ENCODE measurements at regions not wholly inside any gene's neighbourhood (a gene's known extent, or its start where the extent isn't known, plus 50 kb on each side); places are given as distances from the start of the nearest gene placed in this dataset.

DNA sequence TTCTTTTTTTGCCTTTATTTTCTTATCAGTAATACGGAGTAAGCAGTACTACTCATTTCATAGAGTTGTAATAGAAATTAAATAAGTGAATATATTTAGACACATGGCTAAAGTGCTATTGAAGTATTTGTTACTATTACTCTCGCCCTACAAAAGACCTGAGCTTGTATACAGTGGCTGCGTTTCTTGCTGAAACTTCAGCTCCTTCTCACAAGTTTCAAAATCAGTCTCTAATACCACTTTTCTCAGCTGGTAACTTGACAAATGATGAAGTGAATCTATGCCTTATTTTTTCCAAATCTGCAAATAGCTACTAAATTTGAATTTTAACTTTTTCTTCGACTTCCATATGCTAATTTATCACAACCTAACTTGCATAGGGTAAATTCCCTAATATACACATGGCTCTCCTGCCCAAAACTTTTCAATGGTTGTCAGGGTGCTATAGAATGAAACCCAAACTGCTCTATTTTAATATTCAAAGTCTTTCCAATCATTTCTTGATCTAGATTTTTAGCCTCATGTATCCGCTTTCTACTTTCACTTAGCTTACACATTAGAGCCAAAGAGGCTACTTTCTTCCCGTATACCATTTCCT lies 347.8 kb upstream of the GULP1 start:
- FAIRE-seq: no peak

GRCh38 chr2:187949859-187950258 lies 341.8 kb upstream of the GULP1 start:
- FAIRE-seq: no peak

- no peak for FAIRE-seq
These were observed 340.0 kb upstream of the GULP1 start for GRCh38 chr2:187951470-187952218.

DNA sequence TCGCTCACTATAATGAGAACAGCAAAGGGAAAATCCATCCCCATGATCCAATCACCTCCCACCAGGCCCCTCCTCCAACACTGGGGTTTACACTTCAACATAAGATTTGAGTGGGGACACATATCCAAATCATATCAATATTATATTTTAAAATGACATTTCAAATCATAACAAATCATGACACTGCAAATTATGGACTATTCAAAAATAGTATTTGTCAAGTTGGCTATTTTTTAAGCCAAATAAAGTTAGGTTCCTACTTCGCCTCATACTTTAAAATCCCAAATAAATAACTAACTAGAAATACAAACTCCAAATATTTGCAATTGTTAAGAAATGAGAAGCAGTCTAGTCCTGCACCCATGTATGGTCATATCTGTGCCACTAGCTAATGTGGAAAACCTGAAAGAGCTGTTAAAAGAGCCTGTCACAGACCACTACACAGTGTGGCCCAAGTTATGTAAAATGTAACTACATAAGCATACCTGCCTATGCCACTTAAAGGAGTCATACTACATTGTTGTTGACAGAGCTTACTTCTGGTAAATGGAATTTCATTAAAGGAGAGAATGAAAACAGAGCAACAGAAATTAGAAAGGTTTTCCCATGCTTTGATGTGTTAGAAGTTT lies 334.7 kb upstream of the GULP1 start:
- FAIRE-seq: no peak

GRCh38 chr2:187959821-187960220 lies 331.9 kb upstream of the GULP1 start:
- no peak for FAIRE-seq

GRCh38 chr2:187962538-187962937 lies 329.1 kb upstream of the GULP1 start:
- no peak for FAIRE-seq

DNA sequence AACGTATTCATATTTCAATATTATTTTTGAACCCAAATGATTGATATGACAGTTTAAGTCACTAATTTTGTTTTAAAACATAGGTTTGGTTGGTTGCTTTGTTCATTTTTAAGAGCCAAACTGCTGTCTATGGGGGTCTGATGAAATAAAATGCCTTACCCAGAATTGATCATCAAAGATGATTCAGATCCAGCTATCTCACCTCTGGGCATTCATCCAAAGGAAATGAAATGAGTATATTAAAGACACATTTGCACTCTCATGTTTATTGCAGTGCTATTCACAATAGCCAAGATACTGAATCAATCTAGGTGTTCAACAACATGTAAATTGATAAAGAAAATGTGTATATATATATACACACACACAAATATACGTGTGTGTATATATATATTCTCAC lies 326.9 kb upstream of the GULP1 start:
- FAIRE-seq: no peak

GRCh38 chr2:187966924-187967323 lies 324.8 kb upstream of the GULP1 start:
- FAIRE-seq: no peak

- no peak for FAIRE-seq
These were observed 319.8 kb upstream of the GULP1 start for GRCh38 chr2:187971893-187972292.

DNA sequence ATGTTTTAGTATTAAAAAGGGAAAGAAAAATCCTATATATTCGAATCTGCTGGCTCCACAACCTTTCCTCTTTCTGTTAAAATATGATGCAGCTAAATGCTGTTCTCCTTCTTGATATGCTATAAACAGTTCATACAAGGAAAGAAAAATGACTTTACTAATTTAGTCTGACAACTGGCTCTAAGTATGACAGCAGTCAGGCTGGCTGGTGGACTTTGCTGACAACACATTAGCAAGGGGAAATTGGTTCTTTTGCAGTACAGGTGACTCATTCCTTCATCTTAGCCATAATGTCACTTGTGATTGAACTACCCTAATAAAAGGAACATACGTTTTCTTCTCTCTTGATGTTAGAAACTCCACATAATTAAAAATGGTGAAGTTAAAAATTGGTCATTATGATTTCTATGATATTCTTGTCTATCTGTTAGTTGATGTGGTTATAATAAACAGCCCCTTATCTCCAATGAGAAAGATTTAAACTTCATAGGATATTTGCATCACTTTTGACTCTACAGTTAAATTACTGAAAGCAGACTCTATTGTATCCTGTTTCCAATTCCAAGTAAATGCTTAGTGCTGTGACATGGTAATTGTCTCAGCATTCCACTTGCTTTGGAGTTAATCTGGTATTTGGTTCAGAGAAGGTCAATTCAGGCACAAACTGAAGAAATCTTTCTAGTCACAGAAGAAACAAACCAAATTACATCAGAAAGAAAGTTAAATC lies 315.3 kb upstream of the GULP1 start:
- no peak for FAIRE-seq

GRCh38 chr2:187976986-187977333 lies 314.7 kb upstream of the GULP1 start:
- FAIRE-seq: no peak

GRCh38 chr2:187978356-187978755 lies 313.3 kb upstream of the GULP1 start:
- no peak for FAIRE-seq

DNA sequence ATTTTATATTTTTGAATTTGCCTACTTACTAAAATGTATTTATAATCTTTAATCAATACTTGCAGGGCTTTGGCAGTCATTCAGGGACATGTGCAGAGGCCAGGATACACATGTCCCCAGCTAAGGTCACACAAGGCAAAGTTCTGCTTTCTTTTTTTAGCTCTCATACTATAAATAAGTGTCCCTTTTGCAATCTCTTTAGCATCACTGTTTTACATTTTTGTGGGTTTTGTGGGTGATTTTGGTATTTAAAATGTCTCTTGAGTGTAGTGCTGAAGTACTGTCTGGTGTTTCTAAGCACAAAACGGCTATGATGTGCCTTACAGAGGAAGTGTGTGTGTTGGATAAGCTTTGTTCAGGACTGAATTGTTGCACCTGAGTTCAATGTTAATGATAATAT lies 309.0 kb upstream of the GULP1 start:
- no peak for FAIRE-seq

DNA sequence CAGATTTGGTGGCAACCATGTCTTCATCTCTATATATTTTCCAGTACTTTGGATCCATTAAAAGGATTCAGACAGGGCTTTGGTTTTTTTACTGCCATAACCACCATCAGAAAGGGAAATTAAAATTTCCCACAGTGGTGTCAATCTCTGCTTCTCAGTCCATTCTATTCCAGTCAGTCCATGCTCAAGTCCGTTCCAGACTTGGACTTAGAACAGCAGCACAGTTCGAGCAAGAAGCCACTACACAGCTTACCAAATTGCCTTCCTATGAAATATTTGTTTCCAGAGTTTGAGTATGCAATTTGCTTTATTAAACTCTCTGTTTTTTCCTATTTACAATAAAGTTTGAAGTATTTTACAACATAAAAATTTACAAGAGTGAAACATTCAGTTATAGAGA lies 306.5 kb upstream of the GULP1 start:
- no peak for FAIRE-seq

DNA sequence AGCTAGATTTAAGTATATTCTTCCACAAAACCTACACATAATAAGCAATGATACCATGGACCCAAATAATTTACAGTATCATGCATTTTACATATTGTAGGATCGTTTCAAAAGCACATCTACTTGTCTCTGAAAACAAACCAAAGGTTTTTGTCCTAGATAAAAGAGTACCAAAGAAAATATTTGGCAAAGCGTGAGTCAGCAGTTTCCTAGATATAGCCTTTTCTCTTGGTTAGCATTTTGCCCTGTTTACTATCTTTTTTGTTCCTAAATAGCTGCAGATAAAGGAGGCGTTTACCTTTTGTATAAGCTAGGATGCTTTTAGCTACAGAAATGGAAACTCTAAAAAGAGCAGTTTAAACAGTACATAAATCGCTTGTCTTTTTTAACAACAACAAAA lies 305.8 kb upstream of the GULP1 start:
- FAIRE-seq: no peak

DNA sequence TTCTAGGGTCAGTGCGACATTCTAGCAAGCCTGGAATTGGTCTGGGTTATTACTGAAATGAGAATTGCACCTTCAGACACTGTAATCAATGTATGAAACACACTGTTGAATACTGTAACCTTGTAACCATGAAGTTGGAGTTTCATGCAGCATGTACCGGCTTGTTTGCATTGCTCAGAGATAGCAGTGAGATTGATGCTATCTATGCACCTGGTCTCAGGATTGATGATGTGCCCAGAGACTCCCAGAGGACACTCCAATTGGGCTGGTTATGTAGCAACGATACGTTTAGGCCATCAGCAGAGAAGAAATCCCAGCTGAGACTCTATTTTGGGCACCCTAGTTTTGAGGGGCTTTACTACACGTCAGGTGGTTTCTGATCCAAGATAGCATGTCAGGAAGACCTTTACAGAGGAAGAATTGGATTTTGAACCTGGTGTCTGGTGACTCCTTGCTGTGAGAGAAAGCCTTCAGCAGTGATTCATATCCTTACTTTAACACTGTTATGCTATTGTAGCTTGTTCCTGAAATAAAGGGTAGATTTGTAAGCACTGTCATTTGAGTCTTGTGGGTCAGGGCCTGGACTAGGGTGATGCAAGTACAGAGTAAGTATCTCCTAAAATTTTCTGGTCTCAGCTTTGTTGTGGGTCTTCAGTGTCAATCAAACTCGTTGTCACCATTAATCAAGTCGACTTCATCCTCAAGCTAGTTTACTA lies 305.1 kb upstream of the GULP1 start:
- FAIRE-seq: no peak

GRCh38 chr2:187988348-187988747 lies 303.3 kb upstream of the GULP1 start:
- no peak for FAIRE-seq

GRCh38 chr2:187989925-187990623 lies 301.6 kb upstream of the GULP1 start:
- no peak for FAIRE-seq

DNA sequence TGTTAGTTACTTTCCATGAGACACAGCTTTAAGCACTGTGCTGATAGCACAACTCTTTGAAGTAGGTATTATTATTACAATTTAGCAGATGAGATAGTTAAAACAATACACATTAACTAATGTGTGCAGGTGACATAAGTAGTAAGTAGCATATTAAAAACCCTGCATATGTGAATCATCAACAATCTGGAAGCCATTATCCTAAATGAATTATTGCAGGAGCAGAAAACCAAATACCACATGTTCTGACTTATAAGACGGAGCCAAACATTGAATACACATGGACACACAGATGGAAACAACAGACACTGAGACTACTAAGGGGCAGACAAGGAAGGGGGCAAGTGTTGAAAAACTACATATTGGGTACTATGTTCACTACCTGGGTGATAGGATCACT lies 300.3 kb upstream of the GULP1 start:
- FAIRE-seq: no peak

DNA sequence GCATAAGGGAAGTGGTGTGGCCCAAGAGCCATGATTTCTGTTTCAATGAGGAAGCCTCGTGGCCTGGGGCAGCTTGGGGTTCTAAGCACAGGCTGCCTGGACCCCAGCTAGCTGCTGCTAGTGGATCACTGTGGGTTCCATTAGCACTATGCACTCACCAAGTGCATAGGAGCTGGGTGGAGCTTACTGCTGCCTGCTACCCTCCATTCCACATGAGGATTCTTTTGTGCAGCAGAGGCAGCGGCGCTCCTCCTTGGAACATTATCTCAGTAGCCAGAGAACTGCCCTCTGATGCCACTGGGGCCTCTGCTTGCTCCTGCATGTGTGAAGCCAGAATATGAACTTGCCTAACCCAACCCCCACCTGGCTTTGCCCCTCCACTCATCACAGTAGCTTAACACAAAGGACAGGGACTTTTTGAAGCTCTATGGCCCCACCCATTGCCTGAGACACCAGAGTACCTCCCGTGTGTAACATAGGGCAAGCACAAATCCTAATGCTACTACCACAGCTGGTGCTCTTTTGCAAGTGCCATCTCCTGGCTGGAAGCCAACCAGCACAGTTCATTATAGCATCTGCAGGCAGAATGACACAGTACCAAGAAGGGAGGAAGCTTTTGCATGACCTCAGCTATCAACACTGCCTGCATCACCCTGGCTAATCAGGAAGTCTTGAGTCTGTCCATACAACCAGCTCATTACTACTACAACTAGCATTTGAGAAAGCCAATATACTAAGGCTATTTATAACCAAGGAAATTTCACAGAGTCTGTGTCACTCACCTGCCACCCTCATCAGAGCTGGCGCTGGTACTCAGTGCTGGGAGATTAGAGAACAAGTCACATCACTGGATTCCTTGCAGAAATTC lies 297.0 kb upstream of the GULP1 start:
- FAIRE-seq: no peak

- no peak for FAIRE-seq
These were observed 296.1 kb upstream of the GULP1 start for GRCh38 chr2:187995556-187995955.

GRCh38 chr2:187996630-187997029 lies 295.0 kb upstream of the GULP1 start:
- FAIRE-seq: no peak

All from A204.1 (cell line).